C4-2B (cell line): ENCODE measurements at regions not wholly inside any gene's neighbourhood (a gene's known extent, or its start where the extent isn't known, plus 50 kb on each side); places are given as distances from the start of the nearest gene placed in this dataset.

Source experiments
- ZFX ChIP-seq: fragments of 450-650 bp; IDR thresholded peaks from 2 replicates; pipeline ENCODE4 v1.6.1; 2017
- TF ChIP-seq, protein P1 (sequence below): fragments of 450-650 bp; conservative IDR thresholded peaks from 2 replicates; pipeline ENCODE4 v1.5.1; 2017; ENCODE audit warnings: mild to moderate bottlenecking

DNA sequence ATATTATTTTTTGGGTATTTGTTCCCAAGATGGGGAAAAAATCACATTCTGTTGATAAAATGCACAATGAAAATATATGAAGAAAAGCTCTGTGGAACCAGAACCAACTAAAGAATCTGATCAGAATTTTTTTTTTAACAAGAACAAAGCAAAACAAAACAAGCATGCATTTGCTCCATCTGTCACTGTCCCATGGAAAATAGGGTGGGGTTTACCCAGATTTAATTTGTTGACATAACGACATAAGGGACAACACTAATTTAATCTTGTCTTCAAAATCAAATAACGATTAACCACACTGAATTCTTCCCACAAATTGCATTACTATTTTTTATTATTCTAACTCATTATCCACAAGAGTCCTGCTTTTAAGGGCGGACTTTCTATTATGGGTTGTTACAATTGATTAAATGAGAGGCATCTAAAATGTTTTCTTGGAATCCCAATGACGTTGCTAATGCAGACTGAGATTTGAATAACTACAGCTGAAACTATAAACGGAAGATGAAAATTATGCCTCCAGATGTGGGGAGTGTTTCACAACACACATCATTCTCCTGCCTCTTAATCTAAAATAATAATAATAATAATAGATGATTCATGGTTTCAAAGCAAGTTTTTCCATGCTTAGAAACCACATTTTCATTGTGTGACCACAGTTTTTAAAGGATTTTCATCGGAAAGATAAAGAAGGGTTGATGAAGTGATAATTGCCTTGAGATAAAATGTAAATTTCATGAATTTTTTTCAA lies 307.0 kb upstream of the CPEB2 start:
- TF ChIP-seq, protein P1, sequence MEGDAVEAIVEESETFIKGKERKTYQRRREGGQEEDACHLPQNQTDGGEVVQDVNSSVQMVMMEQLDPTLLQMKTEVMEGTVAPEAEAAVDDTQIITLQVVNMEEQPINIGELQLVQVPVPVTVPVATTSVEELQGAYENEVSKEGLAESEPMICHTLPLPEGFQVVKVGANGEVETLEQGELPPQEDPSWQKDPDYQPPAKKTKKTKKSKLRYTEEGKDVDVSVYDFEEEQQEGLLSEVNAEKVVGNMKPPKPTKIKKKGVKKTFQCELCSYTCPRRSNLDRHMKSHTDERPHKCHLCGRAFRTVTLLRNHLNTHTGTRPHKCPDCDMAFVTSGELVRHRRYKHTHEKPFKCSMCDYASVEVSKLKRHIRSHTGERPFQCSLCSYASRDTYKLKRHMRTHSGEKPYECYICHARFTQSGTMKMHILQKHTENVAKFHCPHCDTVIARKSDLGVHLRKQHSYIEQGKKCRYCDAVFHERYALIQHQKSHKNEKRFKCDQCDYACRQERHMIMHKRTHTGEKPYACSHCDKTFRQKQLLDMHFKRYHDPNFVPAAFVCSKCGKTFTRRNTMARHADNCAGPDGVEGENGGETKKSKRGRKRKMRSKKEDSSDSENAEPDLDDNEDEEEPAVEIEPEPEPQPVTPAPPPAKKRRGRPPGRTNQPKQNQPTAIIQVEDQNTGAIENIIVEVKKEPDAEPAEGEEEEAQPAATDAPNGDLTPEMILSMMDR, result no peak
- TF ChIP-seq ZFX, result no peak
